K562 (cell line): ENCODE measurements at regions not wholly inside any gene's neighbourhood (a gene's known extent, or its start where the extent isn't known, plus 50 kb on each side); places are given as distances from the start of the nearest gene placed in this dataset.

Experiments used
- EZH2 ChIP-seq: IDR thresholded peaks from 2 replicates; pipeline ENCODE4 v1.6.1; 2012; ENCODE audit warnings: low read depth, mild to moderate bottlenecking, inconsistent platforms, low read length, borderline replicate concordance
- RAD21 ChIP-seq, 2 experiments: fragments of 250-450 bp in 1 of 2; fragments of 450-650 bp in 1 of 2; sonication (Bioruptor Pico) in 1 of 2; formaldehyde crosslinking in 1 of 2; IDR thresholded peaks in 1 of 2; conservative IDR thresholded peaks in 1 of 2; 2 replicates each; pipeline versions ENCODE4 v1.4.0 to v1.8.0; 2020 to 2022; ENCODE audit warnings: mild to moderate bottlenecking in 2 of 2, moderate library complexity in 1 of 2
- SETDB1 ChIP-seq: IDR thresholded peaks from one replicate; pipeline ENCODE4 v1.6.1; 2012; ENCODE audit warnings: low read length, control low read depth, inconsistent platforms
- SMARCA5 ChIP-seq: fragments of 450-650 bp; IDR thresholded peaks from 2 replicates; pipeline ENCODE4 v1.6.1; 2016
- TRIM28 ChIP-seq: fragments of 450-650 bp; IDR thresholded peaks from 2 replicates; pipeline ENCODE4 v1.6.1; 2017
- TF ChIP-seq, protein P1 (sequence below), 3 experiments: IDR thresholded peaks in 2 of 3; conservative IDR thresholded peaks in 1 of 3; 2 replicates each; pipeline ENCODE4 v1.5.1; 2011 to 2012; ENCODE audit warnings: low read length in 3 of 3, mild to moderate bottlenecking in 3 of 3, control low read depth in 2 of 3, improper control_type of control experiment in 1 of 3, inconsistent platforms in 1 of 3, low read depth in 1 of 3, mixed read lengths in 1 of 3, moderate library complexity in 1 of 3; ENCODE audit not compliant: insufficient read depth in 2 of 3
- TF ChIP-seq, protein P2 (sequence below), 2 experiments: fragments of 450-650 bp; formaldehyde crosslinking in 1 of 2; IDR thresholded peaks; 2 replicates each; pipeline versions ENCODE4 v1.4.0 to v1.6.1; 2014 to 2020; ENCODE audit warnings: mild to moderate bottlenecking in 2 of 2, borderline replicate concordance in 1 of 2, low read depth in 1 of 2

DNA sequence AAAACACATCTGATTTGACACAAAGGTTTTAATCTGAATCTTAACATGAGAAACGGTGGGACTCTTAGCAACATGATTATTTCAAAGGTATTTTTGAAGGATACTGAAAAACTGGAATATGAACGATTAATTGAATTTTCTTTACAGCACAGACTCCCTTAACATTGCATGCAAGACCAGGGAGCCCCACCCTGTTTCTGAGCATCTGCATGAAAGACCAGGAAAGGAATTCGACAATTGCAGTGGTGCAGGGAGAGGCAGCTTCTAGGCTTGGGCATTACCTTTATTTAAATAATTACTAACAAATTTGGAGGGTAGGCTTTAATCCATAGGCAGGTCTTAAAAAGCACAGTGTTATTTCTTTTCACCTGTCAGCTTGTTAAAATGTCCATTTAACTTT lies 240.6 kb upstream of the TOPAZ1 start:
- TF ChIP-seq, protein P1, sequence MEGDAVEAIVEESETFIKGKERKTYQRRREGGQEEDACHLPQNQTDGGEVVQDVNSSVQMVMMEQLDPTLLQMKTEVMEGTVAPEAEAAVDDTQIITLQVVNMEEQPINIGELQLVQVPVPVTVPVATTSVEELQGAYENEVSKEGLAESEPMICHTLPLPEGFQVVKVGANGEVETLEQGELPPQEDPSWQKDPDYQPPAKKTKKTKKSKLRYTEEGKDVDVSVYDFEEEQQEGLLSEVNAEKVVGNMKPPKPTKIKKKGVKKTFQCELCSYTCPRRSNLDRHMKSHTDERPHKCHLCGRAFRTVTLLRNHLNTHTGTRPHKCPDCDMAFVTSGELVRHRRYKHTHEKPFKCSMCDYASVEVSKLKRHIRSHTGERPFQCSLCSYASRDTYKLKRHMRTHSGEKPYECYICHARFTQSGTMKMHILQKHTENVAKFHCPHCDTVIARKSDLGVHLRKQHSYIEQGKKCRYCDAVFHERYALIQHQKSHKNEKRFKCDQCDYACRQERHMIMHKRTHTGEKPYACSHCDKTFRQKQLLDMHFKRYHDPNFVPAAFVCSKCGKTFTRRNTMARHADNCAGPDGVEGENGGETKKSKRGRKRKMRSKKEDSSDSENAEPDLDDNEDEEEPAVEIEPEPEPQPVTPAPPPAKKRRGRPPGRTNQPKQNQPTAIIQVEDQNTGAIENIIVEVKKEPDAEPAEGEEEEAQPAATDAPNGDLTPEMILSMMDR (IDR thresholded peaks at IDR 0.05 in 2 of 3, conservative IDR thresholded peaks at IDR 0.05 in 1 of 3; ENCODE audit: insufficient read depth in 2 of 3, low read depth in 1 of 3, low read length in 3 of 3), result no peak
- TF ChIP-seq RAD21 (CRISPR knock-in tag; conservative IDR thresholded peaks at IDR 0.05 in 1 of 2, IDR thresholded peaks at IDR 0.05 in 1 of 2), result no peak
- no peak for TF ChIP-seq SETDB1
- no peak for TF ChIP-seq TRIM28
- TF ChIP-seq EZH2, result no peak
- TF ChIP-seq, protein P2, sequence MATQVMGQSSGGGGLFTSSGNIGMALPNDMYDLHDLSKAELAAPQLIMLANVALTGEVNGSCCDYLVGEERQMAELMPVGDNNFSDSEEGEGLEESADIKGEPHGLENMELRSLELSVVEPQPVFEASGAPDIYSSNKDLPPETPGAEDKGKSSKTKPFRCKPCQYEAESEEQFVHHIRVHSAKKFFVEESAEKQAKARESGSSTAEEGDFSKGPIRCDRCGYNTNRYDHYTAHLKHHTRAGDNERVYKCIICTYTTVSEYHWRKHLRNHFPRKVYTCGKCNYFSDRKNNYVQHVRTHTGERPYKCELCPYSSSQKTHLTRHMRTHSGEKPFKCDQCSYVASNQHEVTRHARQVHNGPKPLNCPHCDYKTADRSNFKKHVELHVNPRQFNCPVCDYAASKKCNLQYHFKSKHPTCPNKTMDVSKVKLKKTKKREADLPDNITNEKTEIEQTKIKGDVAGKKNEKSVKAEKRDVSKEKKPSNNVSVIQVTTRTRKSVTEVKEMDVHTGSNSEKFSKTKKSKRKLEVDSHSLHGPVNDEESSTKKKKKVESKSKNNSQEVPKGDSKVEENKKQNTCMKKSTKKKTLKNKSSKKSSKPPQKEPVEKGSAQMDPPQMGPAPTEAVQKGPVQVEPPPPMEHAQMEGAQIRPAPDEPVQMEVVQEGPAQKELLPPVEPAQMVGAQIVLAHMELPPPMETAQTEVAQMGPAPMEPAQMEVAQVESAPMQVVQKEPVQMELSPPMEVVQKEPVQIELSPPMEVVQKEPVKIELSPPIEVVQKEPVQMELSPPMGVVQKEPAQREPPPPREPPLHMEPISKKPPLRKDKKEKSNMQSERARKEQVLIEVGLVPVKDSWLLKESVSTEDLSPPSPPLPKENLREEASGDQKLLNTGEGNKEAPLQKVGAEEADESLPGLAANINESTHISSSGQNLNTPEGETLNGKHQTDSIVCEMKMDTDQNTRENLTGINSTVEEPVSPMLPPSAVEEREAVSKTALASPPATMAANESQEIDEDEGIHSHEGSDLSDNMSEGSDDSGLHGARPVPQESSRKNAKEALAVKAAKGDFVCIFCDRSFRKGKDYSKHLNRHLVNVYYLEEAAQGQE (IDR thresholded peaks at IDR 0.05; ENCODE audit: borderline replicate concordance), result no peak
- TF ChIP-seq, protein P2 (CRISPR knock-in tag; IDR thresholded peaks at IDR 0.05; ENCODE audit: low read depth), result no peak
- no peak for TF ChIP-seq SMARCA5
